ENCODE measurements at regions not wholly inside any gene's neighbourhood (a gene's known extent, or its start where the extent isn't known, plus 50 kb on each side); places are given as distances from the start of the nearest gene placed in this dataset.

- no peak for TF ChIP-seq ARID3B (CRISPR knock-in tag; IDR thresholded peaks at IDR 0.05; ENCODE audit: borderline replicate concordance)
- no peak for TF ChIP-seq TSC22D4 (tag; IDR thresholded peaks at IDR 0.05)
- no peak for TF ChIP-seq ZNF124 (CRISPR knock-in tag; IDR thresholded peaks at IDR 0.05)
- peak; percentile 9; the same call in 1 of the 2 replicates for TF ChIP-seq MAFG (tag; conservative IDR thresholded peaks at IDR 0.05)
- TF ChIP-seq ATF6 (CRISPR knock-in tag; IDR thresholded peaks at IDR 0.05): no peak
- peak; percentile 35; the same call in 1 of the 2 replicates for TF ChIP-seq BACH1 (tag; IDR thresholded peaks at IDR 0.05)
- no peak for TF ChIP-seq ZNF449 (CRISPR knock-in tag; IDR thresholded peaks at IDR 0.05)
- TF ChIP-seq ZNF830 (CRISPR knock-in tag; IDR thresholded peaks at IDR 0.05): no peak
- no peak for TF ChIP-seq XRCC5 (IDR thresholded peaks at IDR 0.05; ENCODE audit: low read depth, low read length)
- TF ChIP-seq ZNF511 (CRISPR knock-in tag; IDR thresholded peaks at IDR 0.05): no peak
- peak; percentile 15 for TF ChIP-seq TAF1 (IDR thresholded peaks at IDR 0.05; ENCODE audit: control insufficient read depth, extremely low read depth, insufficient read depth, low read length, severe bottlenecking)
- no peak for TF ChIP-seq SRSF7 (optimal IDR thresholded peaks at IDR 0.05; ENCODE audit: low read depth, low read length)
- peak; percentile 38; the same call in 1 of the 2 replicates for TF ChIP-seq POLR2AphosphoS5 (IDR thresholded peaks at IDR 0.05; ENCODE audit: control insufficient read depth, insufficient read depth, low read depth, low read length)
Measured at GRCh38 chr12:65666876-65667275, 157.4 kb upstream of the HMGA2 start (continued).
